Erythroblast (primary cell): ENCODE measurements at regions not wholly inside any gene's neighbourhood (a gene's known extent, or its start where the extent isn't known, plus 50 kb on each side); places are given as distances from the start of the nearest gene placed in this dataset.

Source experiments
- GATA1 ChIP-seq: IDR thresholded peaks from 2 replicates; pipeline ENCODE4 v1.6.1; 2011; ENCODE audit warnings: low read depth, mild to moderate bottlenecking, control low read depth, low read length, moderate library complexity
- POLR2A ChIP-seq: IDR thresholded peaks from 2 replicates; pipeline ENCODE4 v1.6.1; 2011; ENCODE audit warnings: mild to moderate bottlenecking, low read length

DNA sequence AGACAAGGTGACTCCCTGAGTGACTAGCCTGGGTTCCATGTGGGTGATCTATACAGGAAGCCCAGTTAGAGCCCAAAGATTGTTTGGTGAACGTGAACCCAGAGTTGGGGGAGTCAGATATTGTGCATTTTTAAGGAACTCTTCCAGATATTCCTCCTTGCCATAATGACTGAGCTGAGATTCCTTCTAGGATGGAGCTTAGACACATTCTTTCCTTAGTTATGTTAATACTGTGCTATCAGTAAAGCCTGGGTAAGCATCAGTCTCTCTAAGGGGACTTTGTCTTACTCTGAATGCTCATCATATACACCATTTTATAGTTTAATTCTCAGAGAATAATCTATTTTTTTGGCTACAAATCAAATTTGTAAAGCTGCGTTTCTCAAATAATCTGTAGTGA lies 68.1 kb downstream of the FOXB2 start:
- no peak for TF ChIP-seq POLR2A
- no peak for TF ChIP-seq GATA1
